WTC11 (cell line): ENCODE measurements at regions not wholly inside any gene's neighbourhood (a gene's known extent, or its start where the extent isn't known, plus 50 kb on each side); places are given as distances from the start of the nearest gene placed in this dataset.

Source experiments
- ATAC-seq: fragments of 200-7000 bp; cut with Tn5 transposase; 2 replicates; pipeline ENCODE4 v1.10.0; 2021; ENCODE audit warnings: mild to moderate bottlenecking, moderate library complexity
- CTCF ChIA-PET: fragments of 300-600 bp; sonication (Branson Sonifier 250); formaldehyde crosslinking; loops from one replicate; lab custom pipeline; 2021; ENCODE audit warnings: antibody characterized with exemption; lab: Charles Lee
- POLR2A ChIA-PET: fragments of 350-600 bp; sonication (Branson Sonifier 250); formaldehyde crosslinking; loops from one replicate; lab custom pipeline; 2021; ENCODE audit warnings: antibody characterized with exemption; lab: Charles Lee
- DNase-seq: peaks from one replicate; pipeline ENCODE4 v3.0.0; 2021; ENCODE audit warnings: low spot score
- H3K27ac Mint-ChIP-seq: 2 replicates; pipeline ENCODE4 v1.8.0; 2021; ENCODE audit warnings: mixed read lengths
- H3K27me3 Mint-ChIP-seq: 2 replicates; pipeline ENCODE4 v1.8.0; 2021; ENCODE audit warnings: low read depth, mild to moderate bottlenecking, moderate library complexity, mixed read lengths
- H3K36me3 Mint-ChIP-seq: 2 replicates; pipeline ENCODE4 v1.8.0; 2021; ENCODE audit warnings: mixed read lengths
- H3K4me1 Mint-ChIP-seq: 2 replicates; pipeline ENCODE4 v1.8.0; 2022; ENCODE audit warnings: mixed read lengths
- H3K4me3 Mint-ChIP-seq: 2 replicates; pipeline ENCODE4 v1.8.0; 2021; ENCODE audit warnings: mild to moderate bottlenecking, moderate library complexity, mixed read lengths
- H3K9me3 Mint-ChIP-seq: 2 replicates; pipeline ENCODE4 v1.8.0; 2021; ENCODE audit warnings: mixed read lengths
- CBFB ChIP-seq: sonication (generic); formaldehyde crosslinking; IDR thresholded peaks from 2 replicates; pipeline ENCODE4 v1.8.1; 2022; ENCODE audit warnings: mild to moderate bottlenecking, low read depth, missing genetic modification reagents
- FOXP4 ChIP-seq: sonication (generic); formaldehyde crosslinking; IDR thresholded peaks from 2 replicates; pipeline ENCODE4 v1.8.0; 2022; ENCODE audit warnings: mild to moderate bottlenecking, missing genetic modification reagents
- IRF2 ChIP-seq: sonication (generic); formaldehyde crosslinking; IDR thresholded peaks from 2 replicates; pipeline ENCODE4 v1.8.0; 2022; ENCODE audit warnings: low read depth, missing genetic modification reagents, borderline replicate concordance
- MYBL2 ChIP-seq: sonication (generic); formaldehyde crosslinking; IDR thresholded peaks from 2 replicates; pipeline ENCODE4 v1.8.1; 2023; ENCODE audit warnings: mild to moderate bottlenecking, moderate library complexity, missing genetic modification reagents
- NFATC4 ChIP-seq: fragments of 250-450 bp; sonication (Bioruptor Pico); IDR thresholded peaks from 2 replicates; pipeline ENCODE4 v1.9.0; 2021; ENCODE audit warnings: mild to moderate bottlenecking
- NFE2L1 ChIP-seq: sonication (generic); formaldehyde crosslinking; IDR thresholded peaks from 2 replicates; pipeline ENCODE4 v1.8.1; 2023; ENCODE audit warnings: missing genetic modification reagents
- NR1H2 ChIP-seq: sonication (generic); formaldehyde crosslinking; IDR thresholded peaks from 2 replicates; pipeline ENCODE4 v1.9.0; 2021; ENCODE audit warnings: mild to moderate bottlenecking, moderate library complexity, missing genetic modification reagents
- NR3C1 ChIP-seq: sonication (generic); formaldehyde crosslinking; conservative IDR thresholded peaks from 2 replicates; pipeline ENCODE4 v1.8.1; 2023; ENCODE audit warnings: low read depth, mild to moderate bottlenecking, missing genetic modification reagents
- RELA ChIP-seq: sonication (generic); formaldehyde crosslinking; IDR thresholded peaks from 2 replicates; pipeline ENCODE4 v1.8.1; 2022; ENCODE audit warnings: missing genetic modification reagents, mild to moderate bottlenecking, borderline replicate concordance
- RORB ChIP-seq: fragments of 250-450 bp; sonication (Bioruptor Pico); IDR thresholded peaks from 2 replicates; pipeline ENCODE4 v1.9.0; 2021; ENCODE audit warnings: mild to moderate bottlenecking
- SP1 ChIP-seq: sonication (generic); formaldehyde crosslinking; conservative IDR thresholded peaks from 2 replicates; pipeline ENCODE4 v1.8.1; 2022; ENCODE audit warnings: missing genetic modification reagents
- STAT6 ChIP-seq: sonication (generic); formaldehyde crosslinking; conservative IDR thresholded peaks from 2 replicates; pipeline ENCODE4 v1.8.1; 2023; ENCODE audit warnings: mild to moderate bottlenecking, low read depth, missing genetic modification reagents, moderate library complexity
- TEAD1 ChIP-seq: sonication (generic); formaldehyde crosslinking; IDR thresholded peaks from 2 replicates; pipeline ENCODE4 v1.8.0; 2022; ENCODE audit warnings: mild to moderate bottlenecking, missing genetic modification reagents
- ZNF263 ChIP-seq: sonication (generic); formaldehyde crosslinking; IDR thresholded peaks from 2 replicates; pipeline ENCODE4 v1.8.1; 2022; ENCODE audit warnings: low read depth, mild to moderate bottlenecking, moderate library complexity, missing genetic modification reagents
- ZNF317 ChIP-seq: sonication (generic); formaldehyde crosslinking; IDR thresholded peaks from 2 replicates; pipeline ENCODE4 v1.8.1; 2023; ENCODE audit warnings: low read depth, mild to moderate bottlenecking, moderate library complexity, missing genetic modification reagents, borderline replicate concordance
- ZNF396 ChIP-seq: fragments of 250-450 bp; sonication (Bioruptor Pico); IDR thresholded peaks from 2 replicates; pipeline ENCODE4 v1.8.0; 2021; ENCODE audit warnings: mild to moderate bottlenecking, moderate library complexity, borderline replicate concordance
- ZNF425 ChIP-seq: fragments of 250-450 bp; sonication (Bioruptor Pico); conservative IDR thresholded peaks from 2 replicates; pipeline ENCODE4 v1.9.0; 2021; ENCODE audit warnings: mild to moderate bottlenecking
- ZNF512 ChIP-seq: sonication (generic); formaldehyde crosslinking; IDR thresholded peaks from 2 replicates; pipeline ENCODE4 v1.8.1; 2022; ENCODE audit warnings: missing genetic modification reagents, borderline replicate concordance
- ZNF532 ChIP-seq: fragments of 250-450 bp; sonication (Bioruptor Pico); IDR thresholded peaks from 2 replicates; pipeline ENCODE4 v1.9.0; 2021; ENCODE audit warnings: mild to moderate bottlenecking, borderline replicate concordance
- ZNF671 ChIP-seq: fragments of 250-450 bp; sonication (Bioruptor Pico); IDR thresholded peaks from 2 replicates; pipeline ENCODE4 v1.8.0; 2021; ENCODE audit warnings: mild to moderate bottlenecking

- no peak for TF ChIP-seq NFATC4 (CRISPR knock-in tag)
- TF ChIP-seq TEAD1 (CRISPR knock-in tag), result no peak
- TF ChIP-seq RORB (CRISPR knock-in tag), result no peak
- no peak for TF ChIP-seq ZNF512 (CRISPR knock-in tag)
Measured at GRCh38 chr1:11399250-11399649, 79.7 kb upstream of the DISP3 start (continued).

GRCh38 chr1:11400155-11400554 is 78.8 kb upstream of the DISP3 start:
- no peak for TF ChIP-seq ZNF396 (CRISPR knock-in tag)
- no peak for TF ChIP-seq ZNF532 (CRISPR knock-in tag)
- TF ChIP-seq NFE2L1 (CRISPR knock-in tag), result no peak
- TF ChIP-seq MYBL2 (CRISPR knock-in tag), result no peak
- no peak for TF ChIP-seq NR1H2 (CRISPR knock-in tag)
- TF ChIP-seq ZNF512 (CRISPR knock-in tag), result no peak
- TF ChIP-seq NR3C1 (CRISPR knock-in tag), result no peak
- no peak for TF ChIP-seq ZNF671 (CRISPR knock-in tag)
- no peak for TF ChIP-seq ZNF317 (CRISPR knock-in tag)
- no peak for TF ChIP-seq STAT6 (CRISPR knock-in tag)
- DNase-seq, result no peak
- Mint-ChIP-seq H3K9me3 (peaks cover 8% of the 10 kb centered on the region), H3K4me1 (peaks cover 7% of the 10 kb centered on the region), H3K36me3 (peaks cover 3% of the 10 kb centered on the region), H3K27ac (no peak overlapping the region), H3K27me3 (no peaks in the 10 kb centered on the region), H3K4me3 (no peak overlapping the region)
- ATAC-seq, result no peak
- CTCF ChIA-PET, result no interaction called here
- POLR2A ChIA-PET, result no interaction called here

GRCh38 chr1:11400567-11400966 is 78.4 kb upstream of the DISP3 start:
- POLR2A ChIA-PET, result no interaction called here
- H3K36me3 Mint-ChIP-seq, result peaks cover 3% of the 10 kb centered on the region
- DNase-seq (no peak), ATAC-seq (no peak)
- H3K4me1 Mint-ChIP-seq, result peaks cover 7% of the 10 kb centered on the region
- H3K4me3 Mint-ChIP-seq, result no peak overlapping the region
- H3K27ac Mint-ChIP-seq, result no peak overlapping the region
- peaks cover 8% of the 10 kb centered on the region for H3K9me3 Mint-ChIP-seq
- no peaks in the 10 kb centered on the region for H3K27me3 Mint-ChIP-seq
- CTCF ChIA-PET, result no interaction called here
- TF ChIP-seq RELA (CRISPR knock-in tag) (no peak), ZNF425 (CRISPR knock-in tag) (no peak), CBFB (CRISPR knock-in tag) (no peak), NR3C1 (CRISPR knock-in tag) (no peak), FOXP4 (CRISPR knock-in tag) (no peak), IRF2 (CRISPR knock-in tag) (no peak), SP1 (CRISPR knock-in tag) (no peak), ZNF263 (CRISPR knock-in tag) (no peak)
